LHCN-M2 (cell line): ENCODE measurements at regions not wholly inside any gene's neighbourhood (a gene's known extent, or its start where the extent isn't known, plus 50 kb on each side); places are given as distances from the start of the nearest gene placed in this dataset.
A peak's percentile ranks its signal among the peaks of the same experiment; 100 is the strongest.

Experiments
- DNase-seq: peaks from one replicate; pipeline ENCODE4 v3.0.0-alpha.2; 2012; ENCODE audit warnings: low read depth

GRCh38 chr16:74035816-74036215 is 260.8 kb upstream of the PSMD7 start:
- DNase-seq: peak; percentile 1

DNA sequence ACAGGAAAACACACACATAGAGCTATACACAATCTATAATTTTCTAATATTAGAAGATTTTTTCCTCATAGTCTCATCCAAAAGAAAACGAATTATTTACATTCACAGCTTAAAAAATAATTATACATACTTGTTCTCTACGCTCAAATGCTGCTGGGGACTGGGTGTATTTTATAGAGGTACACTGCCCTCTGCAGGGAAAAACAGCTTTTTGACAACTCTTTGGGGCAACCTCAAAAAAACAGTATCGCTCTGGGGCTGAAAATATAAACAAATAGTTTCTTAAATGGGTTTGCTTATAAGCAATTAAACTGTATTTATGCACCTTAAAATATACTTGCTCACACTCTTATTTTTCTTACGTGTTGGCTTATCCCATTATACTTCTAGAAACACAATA is 261.8 kb upstream of the PSMD7 start:
- DNase-seq: peak; percentile 1

DNA sequence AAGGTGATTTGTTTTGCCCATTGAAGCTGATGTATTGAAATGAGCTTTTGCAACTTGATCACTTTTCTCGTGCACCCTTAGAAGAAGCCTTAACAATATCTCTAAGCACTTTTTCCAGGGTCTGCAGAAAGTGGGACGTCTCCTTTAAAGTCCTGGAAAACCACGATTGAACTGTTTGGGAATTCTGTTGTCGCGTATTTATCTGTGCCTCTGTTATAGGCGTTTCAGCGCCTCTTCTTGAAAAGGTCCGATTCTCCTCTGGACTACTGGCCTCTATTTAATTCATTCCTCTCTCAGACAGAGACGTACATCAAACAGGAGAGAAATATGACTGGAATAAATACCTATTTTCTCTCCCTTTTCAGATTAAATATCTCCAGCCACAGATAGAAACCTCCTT is 262.4 kb upstream of the PSMD7 start:
- DNase-seq: no peak

- no peak for DNase-seq
Measured at GRCh38 chr16:74033441-74033995, 263.1 kb upstream of the PSMD7 start.

GRCh38 chr16:74031551-74031950 is 265.1 kb upstream of the PSMD7 start:
- no peak for DNase-seq

- no peak for DNase-seq
Measured at GRCh38 chr16:74030000-74030706, 266.5 kb upstream of the PSMD7 start.

DNA sequence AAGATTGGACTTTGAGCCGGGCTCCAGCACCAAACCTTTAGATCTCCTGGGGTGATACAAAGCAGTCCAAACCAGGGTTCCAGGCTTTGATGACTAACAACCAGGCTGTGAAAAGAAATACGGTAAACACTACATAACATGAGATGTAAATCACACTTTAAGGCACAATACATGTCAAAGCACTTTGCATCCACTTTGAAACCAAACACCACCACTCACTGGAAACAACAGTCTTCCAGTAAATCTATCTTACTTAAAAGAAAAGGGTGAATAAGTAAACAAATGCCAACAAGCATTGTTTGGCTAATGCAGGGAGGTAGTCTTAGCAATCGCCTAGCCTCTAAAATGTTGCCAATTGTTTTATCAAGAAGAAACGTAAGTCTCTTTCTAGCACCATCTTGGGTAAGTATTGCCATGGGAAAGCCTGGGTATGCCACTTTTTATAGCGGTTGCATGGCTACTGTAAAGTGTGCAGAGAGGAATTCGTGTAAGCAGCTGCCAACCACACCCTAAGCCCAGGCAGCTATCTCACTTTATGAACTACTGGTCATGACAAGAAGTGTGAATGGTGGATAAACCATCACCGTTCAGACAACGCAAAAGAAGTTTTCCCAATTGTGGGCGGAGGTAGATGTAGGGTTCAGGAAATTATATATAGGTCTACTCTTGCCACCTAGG is 267.4 kb upstream of the PSMD7 start:
- DNase-seq: no peak

DNA sequence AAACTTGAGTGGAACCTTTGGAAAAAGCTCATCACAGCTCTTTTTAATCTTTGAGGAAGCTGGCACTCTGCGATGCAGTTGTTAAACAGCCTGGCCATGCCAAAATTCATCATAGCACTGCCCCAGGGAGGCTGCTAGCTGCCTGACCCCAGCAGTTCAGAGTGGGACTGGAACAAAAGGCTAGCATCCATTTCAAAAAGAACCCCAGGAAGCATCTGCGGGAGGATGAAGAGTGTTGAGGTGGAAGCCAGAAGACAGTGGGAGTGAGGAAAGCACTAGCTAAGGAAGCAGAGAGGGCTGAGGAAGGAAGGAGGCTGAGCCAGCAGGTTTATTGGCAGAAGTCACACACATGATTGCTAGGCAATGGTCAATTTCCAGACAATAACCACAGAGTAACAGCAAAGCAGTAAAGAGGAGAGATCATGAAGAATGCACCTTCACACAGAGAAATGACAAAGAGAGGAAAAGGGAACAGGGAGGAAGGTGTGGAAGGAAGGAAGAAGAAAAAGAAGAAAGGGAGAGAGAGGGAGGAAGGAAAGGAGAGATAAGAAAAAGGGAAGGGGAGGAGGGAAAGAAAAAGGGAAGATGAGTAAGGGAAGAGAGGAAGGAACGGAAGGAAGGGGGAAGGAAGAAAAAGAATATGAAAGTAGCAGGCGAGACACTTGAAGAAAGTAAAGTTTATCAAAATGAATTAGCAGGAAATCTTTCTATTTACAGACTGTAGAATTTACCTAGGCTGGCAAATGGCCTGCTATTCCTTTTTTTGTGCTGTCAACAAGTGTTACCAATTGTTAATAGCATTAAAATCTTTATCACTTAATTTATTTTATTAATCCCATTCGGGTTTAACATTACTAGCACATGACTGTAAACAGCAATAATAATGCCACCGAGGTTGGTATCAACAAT is 270.0 kb upstream of the PSMD7 start:
- no peak for DNase-seq

GRCh38 chr16:74024953-74025352 is 271.7 kb upstream of the PSMD7 start:
- no peak for DNase-seq

GRCh38 chr16:74020095-74020670 is 276.4 kb upstream of the PSMD7 start:
- DNase-seq: no peak

GRCh38 chr16:74019612-74020011 is 277.0 kb upstream of the PSMD7 start:
- DNase-seq: no peak

- DNase-seq: no peak
Measured at GRCh38 chr16:74015953-74016352, 280.7 kb upstream of the PSMD7 start.

GRCh38 chr16:73998707-73999106 is 297.9 kb upstream of the PSMD7 start:
- DNase-seq: no peak

DNA sequence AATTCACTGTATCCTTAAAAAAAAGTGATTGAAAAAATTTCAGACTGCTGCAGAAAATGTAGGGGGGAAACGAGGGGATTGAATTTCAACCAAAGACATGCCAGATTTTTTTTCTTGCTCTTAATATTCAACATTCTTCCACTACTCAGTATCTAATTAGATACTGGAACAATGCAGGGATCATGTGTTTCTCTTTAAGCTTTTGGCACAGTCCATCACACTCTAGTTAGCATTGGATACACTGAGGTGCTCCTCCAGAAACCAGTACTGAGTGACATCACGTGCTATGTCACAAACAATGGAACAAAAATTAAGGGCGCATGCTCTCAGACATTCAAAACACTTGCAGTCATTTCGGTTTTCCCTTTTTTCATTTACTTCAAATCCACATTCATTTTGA is 298.6 kb upstream of the PSMD7 start:
- DNase-seq: no peak

GRCh38 chr16:73997340-73997711 is 299.3 kb upstream of the PSMD7 start:
- DNase-seq: no peak

DNA sequence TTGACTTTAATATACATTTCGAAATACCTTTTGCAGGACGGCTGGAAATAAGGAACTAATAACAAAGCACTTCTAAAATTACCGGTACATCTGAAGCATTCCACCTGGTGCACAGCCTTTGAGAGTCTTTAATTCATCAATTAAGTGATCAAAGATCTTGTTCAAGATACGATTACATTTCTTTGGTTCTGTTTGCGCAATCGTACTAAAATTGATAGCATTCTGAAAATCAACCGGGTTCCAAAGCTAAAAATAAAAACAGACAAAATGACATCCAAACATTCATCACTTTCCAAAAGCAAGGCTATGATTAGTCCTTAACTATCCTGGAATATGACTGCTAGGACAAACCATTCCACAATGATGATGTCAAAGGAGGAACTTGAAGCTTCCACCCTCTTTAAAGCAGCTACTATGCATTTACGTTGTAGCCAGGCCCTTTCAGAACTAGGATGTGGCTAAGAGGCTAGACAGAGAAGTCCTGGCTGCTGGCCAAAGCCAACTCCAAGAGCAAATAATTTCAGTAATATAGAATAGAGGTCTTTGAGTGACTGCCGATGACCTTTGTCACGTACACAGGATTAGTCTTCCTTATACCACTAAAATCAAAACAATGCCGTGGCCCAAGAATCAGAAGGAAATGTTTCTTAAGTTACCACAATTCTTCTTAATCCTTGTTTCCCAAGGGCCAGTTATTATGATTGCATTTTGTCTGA is 299.8 kb upstream of the PSMD7 start:
- DNase-seq: no peak

GRCh38 chr16:73993878-73994277 is 302.7 kb upstream of the PSMD7 start:
- DNase-seq: no peak

GRCh38 chr16:73978407-73978784 is 318.2 kb upstream of the PSMD7 start:
- DNase-seq: no peak

GRCh38 chr16:73976644-73977043 is 320.0 kb upstream of the PSMD7 start:
- DNase-seq: no peak

- DNase-seq: no peak
Measured at GRCh38 chr16:73973174-73973573, 323.4 kb upstream of the PSMD7 start.

- DNase-seq: no peak
Measured at GRCh38 chr16:73966851-73967250, 329.8 kb upstream of the PSMD7 start.
